HL-60/S4 treated with retinoic acid at 250 ng/mL for 4 days and 3 days (cell line): ENCODE measurements at regions not wholly inside any gene's neighbourhood (a gene's known extent, or its start where the extent isn't known, plus 50 kb on each side); places are given as distances from the start of the nearest gene placed in this dataset.
"Not testable (repeated sequence)": the region's sequence is repeated elsewhere in the genome, so short reads cannot be mapped to it uniquely, and the experiment has no call there.

ENCODE experiments used
- in situ Hi-C: fragments of 300-500 bp; cut with MboI; formaldehyde crosslinking; loops from 2 replicates; pipeline ENCODE4 v1.7.0; 2022; ENCODE audit warnings: low sequenced_read_pairs

GRCh38 chr5:82583331-82583730 lies 305.2 kb upstream of the RPS23 start:
- in situ Hi-C loops: not testable (repeated sequence)

DNA sequence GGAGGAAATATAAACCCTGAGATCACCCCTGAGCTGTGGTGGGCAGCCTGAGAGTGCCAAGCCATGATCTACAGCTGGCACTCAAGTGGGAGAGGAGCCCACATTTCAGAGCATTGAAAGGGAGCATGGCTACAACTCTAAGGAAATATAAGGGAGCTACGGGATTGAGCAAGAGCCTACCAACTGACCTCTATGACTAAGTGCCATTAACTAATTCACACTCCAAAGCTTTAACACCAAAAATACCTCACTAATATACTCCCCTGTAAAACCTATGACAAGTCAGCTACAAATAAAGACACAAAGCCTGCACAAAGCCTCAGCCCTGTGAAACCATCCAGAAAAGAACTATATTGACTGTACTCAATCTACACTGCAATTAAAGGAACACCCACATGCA lies 286.8 kb upstream of the RPS23 start:
- in situ Hi-C loops: no loop called here

- in situ Hi-C loops: no loop called here
Measured at GRCh38 chr5:82563745-82564144, 285.6 kb upstream of the RPS23 start.

- in situ Hi-C loops: no loop called here
Measured at GRCh38 chr5:82562696-82563240, 284.6 kb upstream of the RPS23 start.

DNA sequence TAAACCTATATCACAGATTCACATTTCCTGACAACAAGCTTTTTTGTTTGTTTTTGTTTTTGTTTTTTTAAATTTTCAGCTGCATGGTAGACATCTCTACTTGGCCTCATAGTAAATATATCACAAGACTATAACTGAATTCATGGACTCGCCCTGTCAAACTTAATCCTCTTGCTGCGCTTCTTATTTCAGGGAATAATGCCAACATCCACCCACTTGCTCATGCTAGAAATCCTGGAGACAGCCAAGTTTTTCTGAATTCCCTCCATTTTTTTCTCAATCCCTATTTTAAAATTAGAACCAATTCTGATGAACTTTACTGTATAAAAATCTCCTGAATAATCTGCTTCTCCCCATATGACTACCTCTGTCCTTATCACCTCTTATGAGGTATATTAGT lies 283.6 kb upstream of the RPS23 start:
- in situ Hi-C loops: no loop called here

- in situ Hi-C loops: no loop called here
Measured at GRCh38 chr5:82560969-82561368, 282.8 kb upstream of the RPS23 start.

GRCh38 chr5:82560561-82560960 lies 282.4 kb upstream of the RPS23 start:
- in situ Hi-C loops: no loop called here

DNA sequence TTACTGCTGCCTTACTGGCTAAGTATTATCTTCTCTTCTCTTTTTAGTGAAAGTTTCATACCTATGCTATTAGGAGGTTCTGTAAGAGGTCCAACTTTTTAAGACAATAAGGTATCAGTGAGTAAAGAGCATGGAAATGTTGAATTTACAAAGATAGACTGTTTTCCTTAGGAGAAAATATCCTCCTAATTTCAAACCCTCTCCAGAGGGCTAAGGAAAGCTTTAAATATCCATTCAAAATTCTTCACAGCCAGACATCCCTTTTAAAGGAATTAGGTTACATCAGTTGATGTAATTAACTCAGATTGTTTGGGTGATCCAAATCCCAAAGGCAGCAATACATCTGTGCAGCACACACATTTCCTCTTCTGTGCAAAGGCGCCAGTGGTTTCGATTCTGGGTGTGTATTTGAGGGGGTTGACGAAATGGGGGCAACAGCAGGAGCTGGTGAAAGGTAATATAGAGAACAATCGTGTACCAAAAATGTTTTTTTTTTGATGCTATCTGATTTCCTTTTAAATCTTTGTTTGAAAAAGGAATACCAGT lies 273.8 kb upstream of the RPS23 start:
- in situ Hi-C loops: no loop called here

DNA sequence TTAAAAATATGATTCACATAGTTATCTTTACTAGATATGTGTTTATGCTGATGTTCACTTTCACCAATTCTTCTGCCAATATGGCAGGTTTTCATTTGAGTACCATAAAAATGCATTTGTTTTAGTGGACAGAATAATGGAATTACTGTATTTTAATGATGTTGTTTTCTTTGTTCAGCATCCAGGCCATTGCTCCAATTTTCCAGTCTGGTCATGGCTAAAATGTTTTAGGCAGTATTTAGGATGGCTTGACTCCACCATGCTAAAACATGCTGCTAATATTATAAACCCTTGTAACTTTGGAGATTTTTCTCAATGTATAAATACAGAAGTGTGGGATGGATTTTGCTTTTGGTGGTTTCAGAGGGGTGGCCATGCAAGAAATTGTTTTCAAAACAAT lies 273.0 kb upstream of the RPS23 start:
- in situ Hi-C loops: no loop called here

DNA sequence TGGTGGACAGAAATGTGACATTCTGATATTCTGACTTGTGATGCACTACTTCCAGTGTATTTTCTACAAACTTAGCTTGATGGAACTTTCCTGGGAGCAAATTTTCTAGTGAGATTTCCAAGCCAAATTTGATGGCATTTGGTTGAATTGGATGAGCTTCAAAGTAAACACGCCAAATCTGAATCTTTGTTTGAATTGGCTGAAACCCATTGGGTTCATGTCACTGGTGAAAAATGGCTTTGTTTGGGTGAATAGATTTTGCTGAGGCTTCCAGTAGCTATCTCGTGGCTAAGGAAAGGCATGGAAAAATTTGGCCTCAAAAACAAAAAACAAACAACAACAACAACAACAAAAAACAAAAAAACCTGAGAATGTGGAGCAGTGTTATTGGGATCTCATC lies 271.1 kb upstream of the RPS23 start:
- in situ Hi-C loops: no loop called here

DNA sequence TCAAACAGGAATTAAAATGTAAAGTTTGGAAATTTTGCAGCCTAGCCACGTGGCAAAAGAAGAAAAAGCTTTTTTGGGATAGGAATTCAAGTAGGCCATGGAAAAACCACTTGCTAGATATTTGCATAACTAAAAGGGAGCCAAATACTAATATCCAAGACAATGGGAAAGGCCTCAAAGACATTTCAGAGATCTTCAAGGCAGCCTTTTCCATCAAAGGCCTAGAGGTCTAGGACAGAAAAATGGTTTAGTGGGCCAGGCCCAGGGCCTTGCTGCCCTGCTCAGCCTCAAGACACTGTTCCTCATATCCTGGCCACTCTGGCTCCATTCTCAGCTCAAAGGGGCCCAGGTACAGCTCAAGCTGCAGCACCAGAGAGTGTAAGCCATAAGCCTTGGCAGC lies 265.9 kb upstream of the RPS23 start:
- in situ Hi-C loops: no loop called here

DNA sequence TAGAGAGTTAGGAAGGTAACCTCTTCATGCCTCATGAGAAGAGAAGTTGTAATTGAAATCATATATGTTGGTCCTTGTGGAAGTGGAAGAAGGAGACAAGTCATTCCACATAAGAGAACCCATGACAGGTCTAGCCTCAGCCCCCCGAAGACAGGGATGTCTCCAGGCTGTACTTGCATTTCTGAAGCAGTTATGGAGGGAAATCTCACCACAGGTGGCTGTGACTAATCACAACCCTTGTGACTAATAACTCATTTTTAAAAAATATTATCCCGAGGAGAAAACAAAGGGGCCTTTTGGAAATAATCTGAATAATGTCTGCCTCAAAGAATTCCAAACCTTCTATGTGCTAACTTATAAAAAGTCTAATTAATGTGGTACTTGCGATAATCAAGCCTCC lies 262.1 kb upstream of the RPS23 start:
- in situ Hi-C loops: no loop called here

GRCh38 chr5:82538339-82539034 lies 260.3 kb upstream of the RPS23 start:
- in situ Hi-C loops: no loop called here

- in situ Hi-C loops: no loop called here
Measured at GRCh38 chr5:82537687-82538306, 259.6 kb upstream of the RPS23 start.

- in situ Hi-C loops: no loop called here
Measured at GRCh38 chr5:82534986-82535385, 256.8 kb upstream of the RPS23 start.

DNA sequence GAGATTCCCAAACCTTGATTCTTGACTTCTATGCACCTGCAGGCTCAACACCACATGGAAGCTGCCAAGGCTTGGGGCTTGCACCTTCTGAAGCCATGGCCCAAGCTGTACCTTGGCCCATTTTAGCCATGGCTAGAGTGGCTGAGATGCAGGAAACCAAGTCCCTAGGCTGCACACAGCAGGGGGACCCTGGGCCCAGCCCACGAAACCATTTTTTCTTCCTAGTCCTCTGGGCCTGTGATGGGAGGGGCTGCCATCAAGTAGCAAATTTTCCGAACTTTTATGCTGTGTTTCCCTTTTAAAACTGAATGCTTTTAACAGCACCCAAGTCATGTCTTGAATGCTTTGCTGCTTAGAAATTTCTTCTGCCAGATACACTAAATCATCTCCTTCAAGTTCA lies 253.9 kb upstream of the RPS23 start:
- in situ Hi-C loops: not testable (repeated sequence)

- in situ Hi-C loops: no loop called here
Measured at GRCh38 chr5:82526540-82526939, 248.4 kb upstream of the RPS23 start.

DNA sequence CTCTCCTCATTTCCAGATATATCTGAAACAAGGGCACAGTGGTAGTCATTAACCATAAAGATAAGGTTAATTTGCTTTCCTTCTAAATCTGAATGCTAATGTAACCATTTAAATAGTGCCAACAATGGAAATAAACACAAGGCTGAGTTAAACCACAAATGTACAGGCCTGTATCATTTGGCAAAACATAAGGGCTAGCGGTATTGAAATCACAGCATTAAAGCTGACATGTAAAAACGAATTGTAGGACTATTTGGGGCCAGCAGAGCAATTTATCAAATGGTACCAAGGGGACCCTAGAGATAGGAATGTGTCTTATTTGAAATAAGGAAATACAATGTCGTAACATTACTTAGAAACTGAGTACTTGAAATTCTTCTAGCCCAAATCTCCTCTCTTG lies 247.5 kb upstream of the RPS23 start:
- in situ Hi-C loops: no loop called here

DNA sequence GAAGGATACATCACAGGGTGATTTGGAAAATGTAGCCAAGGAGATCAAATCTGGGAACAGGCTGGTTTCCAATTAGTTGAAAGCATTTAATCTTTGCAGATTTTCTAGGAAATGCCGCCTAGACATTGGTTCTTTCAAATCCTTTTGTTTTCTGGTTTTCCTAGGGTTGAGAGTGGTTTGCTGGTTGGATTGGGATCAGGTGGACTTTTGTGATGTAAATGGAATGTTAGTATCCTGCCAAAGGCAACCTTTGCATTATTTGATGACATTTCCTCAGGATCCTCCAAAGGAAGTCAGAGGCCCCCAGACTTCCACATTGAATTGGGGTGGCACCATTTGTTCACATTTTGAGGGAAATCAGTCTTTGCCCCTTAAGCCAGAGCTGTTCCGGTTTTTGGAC lies 245.5 kb upstream of the RPS23 start:
- in situ Hi-C loops: no loop called here

- in situ Hi-C loops: no loop called here
Measured at GRCh38 chr5:82522897-82523296, 244.7 kb upstream of the RPS23 start.

- in situ Hi-C loops: no loop called here
Measured at GRCh38 chr5:82521431-82522051, 243.4 kb upstream of the RPS23 start.

DNA sequence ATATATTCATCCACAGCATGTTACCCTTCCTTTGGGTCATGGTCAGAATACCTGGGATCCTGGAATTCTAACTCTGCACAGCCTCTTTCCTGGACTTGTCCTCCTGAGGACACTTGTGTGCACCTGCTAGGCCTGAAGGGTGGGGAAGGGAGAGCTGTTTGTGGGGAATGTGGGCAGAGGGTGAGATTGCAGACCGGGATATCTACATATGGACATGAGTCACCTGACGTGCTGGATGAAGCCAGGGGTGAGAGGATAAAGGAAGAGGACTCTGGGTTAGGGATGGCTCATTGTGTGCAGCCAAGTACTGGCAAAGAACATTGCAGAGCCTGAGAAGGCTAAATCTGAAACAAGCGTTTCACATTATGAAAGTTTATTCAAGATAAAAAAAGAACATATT lies 241.4 kb upstream of the RPS23 start:
- in situ Hi-C loops: no loop called here
